ENCODE measurements at regions not wholly inside any gene's neighbourhood (a gene's known extent, or its start where the extent isn't known, plus 50 kb on each side); places are given as distances from the start of the nearest gene placed in this dataset.

DNA sequence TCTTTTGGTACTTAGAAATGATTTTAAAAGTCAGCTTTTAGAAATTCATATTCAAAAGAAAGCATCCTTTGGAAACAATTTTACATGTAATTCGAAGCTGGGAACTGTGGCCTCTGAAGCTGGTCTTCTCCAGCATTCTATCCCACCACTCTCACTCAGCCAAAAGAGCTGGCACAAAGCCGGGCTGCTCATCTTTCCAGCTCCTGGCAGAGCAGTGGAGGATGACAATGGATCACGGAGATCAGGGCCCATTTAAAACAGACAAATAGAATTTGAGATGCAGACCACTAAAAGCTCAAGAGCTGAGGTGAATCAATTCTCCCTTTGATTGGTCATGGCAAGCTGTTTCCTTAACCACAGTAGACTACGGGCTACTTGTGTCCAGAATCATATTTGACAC, 60.6 kb downstream of the OTOR start:
- Histone ChIP-seq H4K20me1 (ENCODE audit: low read depth) (no peaks in the 10 kb centered on the region), H3K9me3 (ENCODE audit: low read depth) (no peaks in the 10 kb centered on the region), H3K9ac (no peak overlapping the region), H2AFZ (replicated peaks) (no peak overlapping the region), H3K79me2 (ENCODE audit: low read depth) (no peaks in the 10 kb centered on the region), H3K4me3 (no peak overlapping the region), H3K27ac (no peak overlapping the region), H3K27me3 (no peaks in the 10 kb centered on the region), H3F3A (ENCODE audit: low read depth) (no peaks in the 10 kb centered on the region), H3K36me3 (no peaks in the 10 kb centered on the region), H3K4me2 (no peak overlapping the region), H3K4me1 (peaks cover 8% of the 10 kb centered on the region)
- H3K36me3 Mint-ChIP-seq: no peaks in the 10 kb centered on the region
- DNase-seq (ENCODE audit: low spot score): no peak
- no peaks in the 10 kb centered on the region for H3K9me3 Mint-ChIP-seq
- no peak overlapping the region for H3K27ac Mint-ChIP-seq
- H3K27me3 Mint-ChIP-seq (ENCODE audit: insufficient read depth, low read depth): peaks cover 4% of the 10 kb centered on the region
- TF ChIP-seq EZH2phosphoT487 (IDR thresholded peaks at IDR 0.05) (no peak), CTCF (IDR thresholded peaks at IDR 0.05) (no peak), EZH2 (IDR thresholded peaks at IDR 0.05) (no peak)
- H3K4me1 Mint-ChIP-seq: peaks cover 2% of the 10 kb centered on the region
- no peak overlapping the region for H3K4me3 Mint-ChIP-seq

DNA sequence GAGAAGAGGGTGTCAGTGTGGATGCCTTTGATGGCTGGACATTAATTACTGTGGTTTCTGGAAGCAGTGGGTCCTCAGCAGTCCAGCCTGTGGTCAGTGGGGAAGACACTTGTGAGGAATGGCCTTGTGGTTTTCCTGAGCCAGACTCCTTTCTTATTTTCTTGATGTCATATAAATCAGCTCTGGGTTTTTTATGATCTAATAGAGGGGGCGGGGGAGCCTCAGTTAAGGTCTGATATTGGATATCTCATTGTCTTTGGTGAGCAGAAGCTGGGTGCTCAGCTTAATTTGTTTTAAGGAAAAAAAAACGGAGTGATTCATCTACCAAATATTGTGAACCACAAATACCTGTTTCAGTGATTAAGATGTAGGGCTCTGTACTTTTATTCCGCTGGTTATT, 62.1 kb downstream of the OTOR start:
- no peak overlapping the region for H3K4me3 Mint-ChIP-seq
- no peaks in the 10 kb centered on the region for H3K36me3 Mint-ChIP-seq
- Histone ChIP-seq H3K9me3 (ENCODE audit: low read depth) (no peaks in the 10 kb centered on the region), H3K79me2 (ENCODE audit: low read depth) (no peaks in the 10 kb centered on the region), H3K36me3 (no peaks in the 10 kb centered on the region), H3K4me2 (no peak overlapping the region), H3K27ac (no peak overlapping the region), H3F3A (ENCODE audit: low read depth) (no peaks in the 10 kb centered on the region), H2AFZ (replicated peaks) (no peak overlapping the region), H4K20me1 (ENCODE audit: low read depth) (no peaks in the 10 kb centered on the region), H3K27me3 (no peaks in the 10 kb centered on the region), H3K4me3 (no peak overlapping the region), H3K4me1 (peaks cover 1% of the 10 kb centered on the region), H3K9ac (no peak overlapping the region)
- TF ChIP-seq EZH2phosphoT487 (IDR thresholded peaks at IDR 0.05): no peak
- TF ChIP-seq CTCF (IDR thresholded peaks at IDR 0.05): no peak
- no peak for TF ChIP-seq EZH2 (IDR thresholded peaks at IDR 0.05)
- DNase-seq (ENCODE audit: low spot score): no peak
- H3K9me3 Mint-ChIP-seq: no peaks in the 10 kb centered on the region
- no peaks in the 10 kb centered on the region for H3K4me1 Mint-ChIP-seq
- H3K27me3 Mint-ChIP-seq (ENCODE audit: insufficient read depth, low read depth): peaks cover 4% of the 10 kb centered on the region
- no peak overlapping the region for H3K27ac Mint-ChIP-seq

GRCh38 chr20:16816192-16816591, 68.0 kb downstream of the OTOR start:
- H3K9me3 ChIP-seq (ENCODE audit: low read depth): no peaks in the 10 kb centered on the region
- Mint-ChIP-seq H3K9me3 (no peaks in the 10 kb centered on the region), H3K4me1 (no peaks in the 10 kb centered on the region), H3K36me3 (no peaks in the 10 kb centered on the region), H3K27me3 (ENCODE audit: insufficient read depth, low read depth) (peaks cover 4% of the 10 kb centered on the region), H3K4me3 (no peak overlapping the region), H3K27ac (no peak overlapping the region)
- H3F3A ChIP-seq (ENCODE audit: low read depth): no peaks in the 10 kb centered on the region
- H3K9ac ChIP-seq: no peak overlapping the region
- H3K4me3 ChIP-seq: no peak overlapping the region
- H3K27me3 ChIP-seq: no peaks in the 10 kb centered on the region
- H3K27ac ChIP-seq: no peak overlapping the region
- H3K79me2 ChIP-seq (ENCODE audit: low read depth): no peaks in the 10 kb centered on the region
- H4K20me1 ChIP-seq (ENCODE audit: low read depth): no peaks in the 10 kb centered on the region
- no peaks in the 10 kb centered on the region for H3K4me1 ChIP-seq
- no peak for DNase-seq (ENCODE audit: low spot score)
- no peak overlapping the region for H2AFZ ChIP-seq (replicated peaks)
- no peaks in the 10 kb centered on the region for H3K36me3 ChIP-seq
- no peak overlapping the region for H3K4me2 ChIP-seq
- TF ChIP-seq CTCF (IDR thresholded peaks at IDR 0.05) (no peak), EZH2phosphoT487 (IDR thresholded peaks at IDR 0.05) (no peak), EZH2 (IDR thresholded peaks at IDR 0.05) (no peak)

DNA sequence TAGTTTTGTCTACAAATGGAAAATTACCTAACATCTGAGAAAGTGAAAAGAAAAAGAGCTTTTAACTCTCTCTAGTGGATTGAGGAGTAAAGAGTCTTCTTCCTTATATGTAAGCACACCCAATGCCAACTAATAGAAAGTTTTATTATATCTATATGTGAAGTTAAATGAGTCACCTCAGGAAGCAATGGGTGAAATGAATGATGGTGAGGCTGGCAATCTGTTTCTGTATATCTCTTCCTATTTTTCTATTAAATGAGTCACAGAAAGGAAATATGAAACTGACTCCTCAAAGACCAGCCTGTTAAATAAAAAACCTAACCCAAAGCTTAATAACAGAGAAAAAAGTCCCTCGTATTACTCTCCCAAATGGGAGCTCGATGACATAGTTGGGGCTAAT, 71.3 kb downstream of the OTOR start:
- Mint-ChIP-seq H3K9me3 (peaks cover 6% of the 10 kb centered on the region), H3K27ac (no peak overlapping the region), H3K4me3 (no peak overlapping the region), H3K4me1 (no peaks in the 10 kb centered on the region), H3K36me3 (no peaks in the 10 kb centered on the region), H3K27me3 (ENCODE audit: insufficient read depth, low read depth) (peaks cover 2% of the 10 kb centered on the region)
- DNase-seq (ENCODE audit: low spot score): no peak
- H2AFZ ChIP-seq (replicated peaks): no peak overlapping the region
- H3K9me3 ChIP-seq (ENCODE audit: low read depth): no peaks in the 10 kb centered on the region
- no peaks in the 10 kb centered on the region for H3K36me3 ChIP-seq
- no peak overlapping the region for H3K27ac ChIP-seq
- H3K27me3 ChIP-seq: no peaks in the 10 kb centered on the region
- H3K4me3 ChIP-seq: no peak overlapping the region
- H3K79me2 ChIP-seq (ENCODE audit: low read depth): no peaks in the 10 kb centered on the region
- H3K9ac ChIP-seq: no peak overlapping the region
- H3K4me2 ChIP-seq: no peak overlapping the region
- H3F3A ChIP-seq (ENCODE audit: low read depth): no peaks in the 10 kb centered on the region
- no peaks in the 10 kb centered on the region for H4K20me1 ChIP-seq (ENCODE audit: low read depth)
- no peaks in the 10 kb centered on the region for H3K4me1 ChIP-seq
- no peak for TF ChIP-seq EZH2phosphoT487 (IDR thresholded peaks at IDR 0.05)
